Mesothelial cell of epicardium (in vitro differentiated cells): ENCODE measurements at regions not wholly inside any gene's neighbourhood (a gene's known extent, or its start where the extent isn't known, plus 50 kb on each side); places are given as distances from the start of the nearest gene placed in this dataset.

Experiments used
- DNase-seq, 2 experiments: peaks; one replicate each; pipeline ENCODE4 v3.0.0; 2021; ENCODE audit warnings: low spot score in 2 of 2; ENCODE audit not compliant: unreplicated experiment in 2 of 2
- H3K27ac Mint-ChIP-seq: 2 replicates; pipeline ENCODE4 v1.8.0; 2021; ENCODE audit warnings: mixed read lengths
- H3K27me3 Mint-ChIP-seq: 2 replicates; pipeline ENCODE4 v1.8.0; 2021; ENCODE audit warnings: low read depth, mixed read lengths
- H3K36me3 Mint-ChIP-seq: 2 replicates; pipeline ENCODE4 v1.8.0; 2021; ENCODE audit warnings: mixed read lengths
- H3K4me1 Mint-ChIP-seq: 2 replicates; pipeline ENCODE4 v1.8.0; 2021; ENCODE audit warnings: mixed read lengths
- H3K4me3 Mint-ChIP-seq: 2 replicates; pipeline ENCODE4 v1.8.0; 2021; ENCODE audit warnings: mild to moderate bottlenecking, moderate library complexity, mixed read lengths
- H3K9me3 Mint-ChIP-seq: 2 replicates; pipeline ENCODE4 v1.8.0; 2021; ENCODE audit warnings: mixed read lengths
- TF ChIP-seq, protein P1 (sequence below): fragments of 200-600 bp; sonication (generic); IDR thresholded peaks from one replicate; pipeline ENCODE4 v1.5.0; 2021; ENCODE audit warnings: antibody characterized with exemption; ENCODE audit not compliant: unreplicated experiment

DNA sequence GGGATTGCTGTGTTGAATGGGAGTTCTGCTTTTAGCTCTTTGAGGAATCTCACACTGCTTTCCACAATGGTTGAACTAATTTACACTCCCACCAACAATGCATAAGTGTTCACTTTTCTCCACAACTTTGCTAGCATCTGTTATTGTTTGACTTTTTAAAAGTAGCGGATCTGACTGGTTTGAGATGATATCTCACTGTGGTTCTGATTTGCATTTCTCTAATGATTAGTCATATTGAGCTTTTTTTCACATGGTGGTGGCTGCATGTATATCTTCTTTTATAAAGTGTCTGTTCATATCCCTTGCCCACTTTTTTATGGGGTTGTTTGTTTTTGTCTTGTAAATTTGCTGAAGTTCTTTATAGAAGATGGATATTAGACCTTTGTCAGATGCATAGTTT, 588.3 kb upstream of the ADGRB3 start:
- H3K9me3 Mint-ChIP-seq = peaks cover 15% of the 10 kb centered on the region
- no peak overlapping the region for H3K27ac Mint-ChIP-seq
- H3K36me3 Mint-ChIP-seq = no peaks in the 10 kb centered on the region
- peaks cover 8% of the 10 kb centered on the region for H3K27me3 Mint-ChIP-seq
- no peaks in the 10 kb centered on the region for H3K4me1 Mint-ChIP-seq
- TF ChIP-seq, protein P1, sequence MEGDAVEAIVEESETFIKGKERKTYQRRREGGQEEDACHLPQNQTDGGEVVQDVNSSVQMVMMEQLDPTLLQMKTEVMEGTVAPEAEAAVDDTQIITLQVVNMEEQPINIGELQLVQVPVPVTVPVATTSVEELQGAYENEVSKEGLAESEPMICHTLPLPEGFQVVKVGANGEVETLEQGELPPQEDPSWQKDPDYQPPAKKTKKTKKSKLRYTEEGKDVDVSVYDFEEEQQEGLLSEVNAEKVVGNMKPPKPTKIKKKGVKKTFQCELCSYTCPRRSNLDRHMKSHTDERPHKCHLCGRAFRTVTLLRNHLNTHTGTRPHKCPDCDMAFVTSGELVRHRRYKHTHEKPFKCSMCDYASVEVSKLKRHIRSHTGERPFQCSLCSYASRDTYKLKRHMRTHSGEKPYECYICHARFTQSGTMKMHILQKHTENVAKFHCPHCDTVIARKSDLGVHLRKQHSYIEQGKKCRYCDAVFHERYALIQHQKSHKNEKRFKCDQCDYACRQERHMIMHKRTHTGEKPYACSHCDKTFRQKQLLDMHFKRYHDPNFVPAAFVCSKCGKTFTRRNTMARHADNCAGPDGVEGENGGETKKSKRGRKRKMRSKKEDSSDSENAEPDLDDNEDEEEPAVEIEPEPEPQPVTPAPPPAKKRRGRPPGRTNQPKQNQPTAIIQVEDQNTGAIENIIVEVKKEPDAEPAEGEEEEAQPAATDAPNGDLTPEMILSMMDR = no peak
- no peak for DNase-seq
- no peak overlapping the region for H3K4me3 Mint-ChIP-seq

DNA sequence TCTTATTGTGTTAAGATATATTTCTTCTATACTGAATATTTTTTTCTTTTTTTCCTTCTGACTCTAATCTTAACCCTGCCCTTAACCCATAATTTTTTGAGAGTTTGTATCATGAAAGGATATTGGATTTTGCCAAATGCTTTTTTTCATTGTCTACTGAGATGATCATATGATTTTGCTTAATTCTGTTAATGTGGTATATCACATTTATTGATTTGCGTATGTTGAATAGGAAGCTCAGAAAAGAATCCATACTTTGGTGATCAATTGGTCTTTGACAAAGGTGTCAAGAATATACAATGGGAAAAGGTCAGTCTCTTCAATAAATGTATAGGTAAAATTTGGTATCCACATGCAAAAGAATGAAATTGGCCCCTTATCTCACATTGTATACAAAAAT, 588.8 kb upstream of the ADGRB3 start:
- DNase-seq = no peak
- TF ChIP-seq, protein P1 = no peak
- peaks cover 15% of the 10 kb centered on the region for H3K9me3 Mint-ChIP-seq
- H3K4me3 Mint-ChIP-seq = no peak overlapping the region
- H3K27me3 Mint-ChIP-seq = peaks cover 8% of the 10 kb centered on the region
- no peaks in the 10 kb centered on the region for H3K36me3 Mint-ChIP-seq
- no peak overlapping the region for H3K27ac Mint-ChIP-seq
- H3K4me1 Mint-ChIP-seq = no peaks in the 10 kb centered on the region

DNA sequence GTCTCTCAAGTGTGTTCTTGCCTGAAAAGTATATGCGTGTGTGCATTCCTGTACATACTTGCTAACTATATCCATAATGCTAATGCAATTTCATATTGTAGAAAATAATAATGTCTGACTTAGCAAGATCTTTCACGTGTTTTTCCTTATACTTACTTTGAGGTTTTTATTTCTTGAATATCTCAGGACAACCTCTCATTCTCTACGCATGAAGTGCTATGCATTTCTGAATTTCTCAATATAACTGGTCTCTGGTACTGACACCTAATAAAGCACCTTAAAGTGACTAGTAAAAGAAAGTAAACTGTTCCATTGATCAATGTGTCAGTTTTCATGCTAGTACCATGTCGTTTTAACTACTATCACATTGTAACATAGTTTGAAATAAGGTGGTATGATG, 589.9 kb upstream of the ADGRB3 start:
- TF ChIP-seq, protein P1 = no peak
- peaks cover 5% of the 10 kb centered on the region for H3K27me3 Mint-ChIP-seq
- H3K27ac Mint-ChIP-seq = no peak overlapping the region
- DNase-seq = no peak
- H3K9me3 Mint-ChIP-seq = peaks cover 15% of the 10 kb centered on the region
- H3K36me3 Mint-ChIP-seq = no peaks in the 10 kb centered on the region
- peaks cover 8% of the 10 kb centered on the region for H3K4me1 Mint-ChIP-seq
- H3K4me3 Mint-ChIP-seq = no peak overlapping the region

DNA sequence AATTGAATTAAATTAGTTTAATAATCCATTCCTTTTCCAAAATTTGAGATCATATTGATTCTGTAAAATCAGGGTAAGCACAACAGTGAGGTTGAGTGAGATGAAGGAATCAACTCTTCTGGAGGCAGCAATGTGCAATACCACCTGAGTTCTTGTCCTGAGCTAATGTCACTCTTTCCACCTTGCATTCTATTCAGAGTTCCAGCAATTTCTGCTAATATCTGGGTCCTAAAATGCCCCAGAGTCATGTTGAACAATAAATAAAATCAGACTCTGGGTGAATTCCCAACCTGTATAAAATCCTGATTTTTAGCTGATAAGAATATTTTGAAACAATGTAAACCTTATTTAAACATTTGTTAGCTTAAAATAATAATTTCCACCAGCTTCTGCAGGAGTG, 590.8 kb upstream of the ADGRB3 start:
- DNase-seq = no peak
- Mint-ChIP-seq H3K36me3 (no peaks in the 10 kb centered on the region), H3K27me3 (peaks cover 4% of the 10 kb centered on the region), H3K9me3 (peaks cover 15% of the 10 kb centered on the region), H3K4me3 (no peak overlapping the region), H3K27ac (no peak overlapping the region), H3K4me1 (peaks cover 15% of the 10 kb centered on the region)
- TF ChIP-seq, protein P1 = no peak

DNA sequence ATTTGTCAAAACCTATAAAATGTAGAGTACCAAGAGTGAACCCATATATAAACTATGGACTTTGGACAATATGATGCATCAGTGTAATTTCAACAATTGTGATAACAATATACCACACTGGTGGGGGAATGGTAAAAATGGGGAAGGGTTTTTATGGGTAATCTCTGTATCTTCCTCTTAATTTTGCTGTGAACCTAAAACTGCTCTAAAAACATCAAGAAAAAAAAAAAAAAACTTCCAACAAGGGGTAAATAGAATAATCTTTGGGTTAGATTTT, 592.0 kb upstream of the ADGRB3 start:
- TF ChIP-seq, protein P1 = no peak
- Mint-ChIP-seq H3K36me3 (no peaks in the 10 kb centered on the region), H3K4me3 (no peak overlapping the region), H3K9me3 (peaks cover 13% of the 10 kb centered on the region), H3K27me3 (peaks cover 1% of the 10 kb centered on the region), H3K4me1 (peaks cover 15% of the 10 kb centered on the region), H3K27ac (no peak overlapping the region)
- DNase-seq = no peak
